GM23338 (cell line): ENCODE measurements at regions not wholly inside any gene's neighbourhood (a gene's known extent, or its start where the extent isn't known, plus 50 kb on each side); places are given as distances from the start of the nearest gene placed in this dataset.

Experiments
- ATAC-seq: fragments of 200-7000 bp; cut with Tn5 transposase; 3 replicates; pipeline ENCODE4 v1.9.1; 2020
- DNase-seq: peaks from one replicate; pipeline ENCODE4 v3.0.0-alpha.2; 2015; ENCODE audit warnings: low spot score
- H2AFZ ChIP-seq: fragments of 200-600 bp; sonication (generic); 2 replicates; pipeline ENCODE4 v1.8.0; 2016; ENCODE audit warnings: antibody characterized with exemption, mild to moderate bottlenecking, moderate library complexity
- H3F3A ChIP-seq: fragments of 200-600 bp; sonication (generic); replicated peaks from 2 replicates; pipeline ENCODE4 v1.8.0; 2017; ENCODE audit warnings: antibody characterized with exemption, mixed run types, low read depth
- H3K27ac ChIP-seq: fragments of 200-600 bp; sonication (generic); 2 replicates; pipeline ENCODE4 v1.6.1; 2016; ENCODE audit warnings: low read depth
- H3K27me3 ChIP-seq: fragments of 200-600 bp; sonication (generic); 2 replicates; pipeline ENCODE4 v1.8.0; 2016; ENCODE audit warnings: mild to moderate bottlenecking, mixed run types, moderate library complexity; ENCODE audit not compliant: insufficient read depth
- H3K36me3 ChIP-seq: fragments of 200-600 bp; sonication (generic); 2 replicates; pipeline ENCODE4 v1.8.0; 2016; ENCODE audit warnings: mild to moderate bottlenecking; ENCODE audit not compliant: insufficient read depth
- H3K4me1 ChIP-seq: fragments of 200-600 bp; sonication (generic); 2 replicates; pipeline ENCODE4 v1.8.0; 2016; ENCODE audit warnings: mild to moderate bottlenecking, moderate library complexity; ENCODE audit not compliant: insufficient read depth
- H3K4me2 ChIP-seq: fragments of 200-600 bp; sonication (generic); 2 replicates; pipeline ENCODE4 v1.7.1; 2017; ENCODE audit warnings: mixed run types
- H3K4me3 ChIP-seq: fragments of 200-600 bp; sonication (generic); 2 replicates; pipeline ENCODE4 v1.6.1; 2016; ENCODE audit warnings: mixed run types
- H3K79me2 ChIP-seq: fragments of 200-600 bp; sonication (generic); replicated peaks from 2 replicates; pipeline ENCODE4 v1.8.0; 2017; ENCODE audit warnings: mild to moderate bottlenecking; ENCODE audit not compliant: insufficient read depth
- H3K9me2 ChIP-seq: fragments of 200-600 bp; sonication (generic); 2 replicates; pipeline ENCODE4 v1.8.0; 2017; ENCODE audit not compliant: insufficient read depth
- H4K20me1 ChIP-seq: fragments of 200-600 bp; sonication (generic); replicated peaks from 2 replicates; pipeline ENCODE4 v1.8.0; 2017; ENCODE audit warnings: mild to moderate bottlenecking; ENCODE audit not compliant: insufficient read depth
- H3K27ac Mint-ChIP-seq: 2 replicates; pipeline ENCODE4 v1.8.0; 2020; ENCODE audit warnings: inconsistent platforms, mild to moderate bottlenecking, moderate library complexity, mixed read lengths
- H3K27me3 Mint-ChIP-seq: 3 replicates; pipeline ENCODE4 v1.8.0; 2022; ENCODE audit warnings: low read depth, mild to moderate bottlenecking, moderate library complexity, mixed read lengths, inconsistent platforms; ENCODE audit not compliant: insufficient read depth, poor library complexity
- H3K36me3 Mint-ChIP-seq: 3 replicates; pipeline ENCODE4 v1.8.0; 2021; ENCODE audit warnings: low read depth, mild to moderate bottlenecking, inconsistent platforms, moderate library complexity, mixed read lengths
- H3K4me1 Mint-ChIP-seq: 3 replicates; pipeline ENCODE4 v1.8.0; 2020; ENCODE audit warnings: mild to moderate bottlenecking, inconsistent platforms, mixed read lengths
- H3K4me3 Mint-ChIP-seq: 3 replicates; pipeline ENCODE4 v1.8.0; 2021; ENCODE audit warnings: moderate library complexity, mild to moderate bottlenecking, inconsistent platforms, mixed read lengths
- H3K9me3 Mint-ChIP-seq: 3 replicates; pipeline ENCODE4 v1.8.0; 2020; ENCODE audit warnings: moderate library complexity, mild to moderate bottlenecking, inconsistent platforms, mixed read lengths
- CREB1 ChIP-seq: fragments of 250-450 bp; sonication (Bioruptor Pico); IDR thresholded peaks from 2 replicates; pipeline ENCODE4 v1.5.0; 2020; ENCODE audit warnings: low read depth, mild to moderate bottlenecking, moderate library complexity
- EZH2 ChIP-seq: fragments of 200-600 bp; sonication (generic); IDR thresholded peaks from one replicate; pipeline ENCODE4 v1.8.0; 2017; ENCODE audit warnings: antibody characterized with exemption, mild to moderate bottlenecking, low read depth; ENCODE audit not compliant: unreplicated experiment
- EZH2phosphoT487 ChIP-seq: fragments of 200-600 bp; sonication (generic); IDR thresholded peaks from one replicate; pipeline ENCODE4 v1.8.1; 2018; ENCODE audit warnings: antibody characterized with exemption; ENCODE audit not compliant: unreplicated experiment
- JUNB ChIP-seq: IDR thresholded peaks from one replicate; pipeline ENCODE4 v1.6.1; 2016; ENCODE audit warnings: antibody characterized with exemption; ENCODE audit not compliant: unreplicated experiment
- POLR2AphosphoS5 ChIP-seq: IDR thresholded peaks from 2 replicates; pipeline ENCODE4 v1.6.1; 2016; ENCODE audit warnings: antibody characterized with exemption, low read depth
- ZNF462 ChIP-seq: fragments of 250-450 bp; sonication (Bioruptor Pico); IDR thresholded peaks from 2 replicates; pipeline ENCODE4 v1.5.0; 2020; ENCODE audit warnings: mild to moderate bottlenecking, moderate library complexity

DNA sequence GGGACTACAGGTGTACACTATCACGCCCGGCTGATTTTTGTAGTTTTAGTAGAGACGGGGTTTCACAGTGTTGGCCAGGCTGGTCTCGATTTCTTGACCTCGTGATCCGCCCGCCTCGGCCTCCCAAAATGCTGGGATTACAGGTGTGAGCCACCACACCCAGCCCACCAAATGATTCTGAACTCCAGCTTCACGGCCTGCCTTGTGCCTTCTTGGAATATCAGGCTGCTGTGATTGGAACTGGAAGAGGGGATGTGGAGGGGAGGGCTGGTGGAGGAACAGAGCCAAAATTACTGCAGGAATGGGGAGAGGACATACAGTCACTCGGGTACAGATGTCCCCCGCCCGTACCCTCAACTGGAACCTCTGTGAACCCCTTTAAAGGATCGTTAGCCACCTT lies 268.4 kb downstream of the ACTR3B start (continued):
- TF ChIP-seq ZNF462 (CRISPR knock-in tag) (no peak), EZH2 (no peak), EZH2phosphoT487 (no peak)

GRCh38 chr7:153030976-153031375 lies 271.4 kb downstream of the ACTR3B start:
- H2AFZ ChIP-seq, result no peak overlapping the region
- DNase-seq (no peak), ATAC-seq (no peak)
- H3K9me3 Mint-ChIP-seq, result no peaks in the 10 kb centered on the region; the same call in 2 of the 3 replicates
- no peaks in the 10 kb centered on the region; the same call in 2 of the 3 replicates for H3K36me3 Mint-ChIP-seq
- no peaks in the 10 kb centered on the region for H3K27me3 Mint-ChIP-seq
- no peaks in the 10 kb centered on the region; the same call in 2 of the 3 replicates for H3K4me1 Mint-ChIP-seq
- no peaks in the 10 kb centered on the region for H3K9me2 ChIP-seq
- H3K27me3 ChIP-seq, result no peaks in the 10 kb centered on the region
- no peaks in the 10 kb centered on the region for H3K79me2 ChIP-seq
- H3K27ac ChIP-seq, result no peak overlapping the region
- no peaks in the 10 kb centered on the region for H4K20me1 ChIP-seq
- H3K36me3 ChIP-seq, result no peaks in the 10 kb centered on the region
- H3K4me1 ChIP-seq, result no peaks in the 10 kb centered on the region
- no peak overlapping the region for H3K4me3 Mint-ChIP-seq
- H3K27ac Mint-ChIP-seq, result no peak overlapping the region
- no peak overlapping the region for H3K4me3 ChIP-seq
- no peaks in the 10 kb centered on the region for H3F3A ChIP-seq
- H3K4me2 ChIP-seq, result no peak overlapping the region
- no peak for TF ChIP-seq POLR2AphosphoS5
- no peak for TF ChIP-seq JUNB
- TF ChIP-seq CREB1 (CRISPR knock-in tag), result no peak
